NT2/D1 (cell line): ENCODE measurements at regions not wholly inside any gene's neighbourhood (a gene's known extent, or its start where the extent isn't known, plus 50 kb on each side); places are given as distances from the start of the nearest gene placed in this dataset.

Experiments used
- SUZ12 ChIP-seq: IDR thresholded peaks from 2 replicates; pipeline ENCODE4 v1.6.1; 2011; ENCODE audit not compliant: insufficient read length, insufficient read depth; ENCODE audit errors: extremely low read depth
- YY1 ChIP-seq: IDR thresholded peaks from 2 replicates; pipeline ENCODE4 v1.6.1; 2011; ENCODE audit not compliant: insufficient read length, insufficient read depth
- ZNF274 ChIP-seq: IDR thresholded peaks from 2 replicates; pipeline ENCODE4 v1.6.1; 2011; ENCODE audit warnings: mild to moderate bottlenecking, low read depth, low read length

- TF ChIP-seq SUZ12 = no peak
- TF ChIP-seq ZNF274 = no peak
- no peak for TF ChIP-seq YY1
Observed at GRCh38 chr10:129040377-129040776, 426.7 kb upstream of the MGMT start.
